HEK293T (cell line): ENCODE measurements at regions not wholly inside any gene's neighbourhood (a gene's known extent, or its start where the extent isn't known, plus 50 kb on each side); places are given as distances from the start of the nearest gene placed in this dataset.
"Not testable (repeated sequence)": the region's sequence is repeated elsewhere in the genome, so short reads cannot be mapped to it uniquely, and the experiment has no call there.

ENCODE experiments used
- CTCF ChIA-PET: fragments of 350-600 bp; formaldehyde crosslinking; extraction: SDS; loops from one replicate; lab custom pipeline; 2021; ENCODE audit warnings: antibody characterized with exemption, inconsistent platforms; lab: Yijun Ruan, JAX
- POLR2A ChIA-PET: fragments of 350-600 bp; formaldehyde crosslinking; extraction: SDS; loops from one replicate; lab custom pipeline; 2020; ENCODE audit warnings: antibody characterized with exemption, inconsistent platforms; lab: Yijun Ruan, JAX
- DNase-seq: peaks from one replicate; pipeline ENCODE4 v3.0.0; 2012; ENCODE audit warnings: mixed read lengths; ENCODE audit errors: extremely low spot score
- ARNT ChIP-seq: fragments of 450-650 bp; IDR thresholded peaks from 2 replicates; pipeline ENCODE4 v1.6.1; 2017; ENCODE audit warnings: mild to moderate bottlenecking
- BHLHE40 ChIP-seq: fragments of 450-650 bp; IDR thresholded peaks from 2 replicates; pipeline ENCODE4 v1.6.1; 2016; ENCODE audit warnings: mild to moderate bottlenecking, moderate library complexity, borderline replicate concordance
- CTBP1 ChIP-seq: fragments of 450-650 bp; IDR thresholded peaks from 2 replicates; pipeline ENCODE4 v1.6.1; 2016; ENCODE audit warnings: borderline replicate concordance
- ELF4 ChIP-seq: fragments of 450-650 bp; IDR thresholded peaks from 2 replicates; pipeline ENCODE4 v1.6.1; 2017; ENCODE audit warnings: antibody characterized with exemption
- FOXA1 ChIP-seq: fragments of 450-650 bp; IDR thresholded peaks from 2 replicates; pipeline ENCODE4 v1.6.1; 2016; ENCODE audit warnings: mild to moderate bottlenecking
- FOXK2 ChIP-seq: fragments of 450-650 bp; IDR thresholded peaks from 2 replicates; pipeline ENCODE4 v1.6.1; 2016; ENCODE audit warnings: mild to moderate bottlenecking
- FOXM1 ChIP-seq: fragments of 450-650 bp; IDR thresholded peaks from 2 replicates; pipeline ENCODE4 v1.6.1; 2017; ENCODE audit warnings: mild to moderate bottlenecking, borderline replicate concordance
- HDGF ChIP-seq: fragments of 450-650 bp; IDR thresholded peaks from 2 replicates; pipeline ENCODE4 v1.6.1; 2017; ENCODE audit warnings: antibody characterized with exemption, borderline replicate concordance
- L3MBTL2 ChIP-seq: fragments of 450-650 bp; conservative IDR thresholded peaks from 2 replicates; pipeline ENCODE4 v1.6.1; 2016; ENCODE audit warnings: mild to moderate bottlenecking
- LEF1 ChIP-seq: fragments of 450-650 bp; IDR thresholded peaks from 2 replicates; pipeline ENCODE4 v1.6.1; 2017; ENCODE audit warnings: mild to moderate bottlenecking, borderline replicate concordance
- NFRKB ChIP-seq: fragments of 450-650 bp; IDR thresholded peaks from 2 replicates; pipeline ENCODE4 v1.6.1; 2016; ENCODE audit warnings: mild to moderate bottlenecking, moderate library complexity
- SP1 ChIP-seq: fragments of 450-650 bp; IDR thresholded peaks from 2 replicates; pipeline ENCODE4 v1.6.1; 2017
- SUZ12 ChIP-seq: fragments of 450-650 bp; IDR thresholded peaks from 2 replicates; pipeline ENCODE4 v1.6.1; 2016; ENCODE audit warnings: mild to moderate bottlenecking
- TARDBP ChIP-seq: fragments of 450-650 bp; IDR thresholded peaks from 2 replicates; pipeline ENCODE4 v1.6.1; 2016
- ZNF384 ChIP-seq: fragments of 450-650 bp; IDR thresholded peaks from 2 replicates; pipeline ENCODE4 v1.6.1; 2016
- TF ChIP-seq, protein P1 (sequence below): fragments of 450-650 bp; IDR thresholded peaks from 2 replicates; pipeline ENCODE4 v1.6.1; 2016

DNA sequence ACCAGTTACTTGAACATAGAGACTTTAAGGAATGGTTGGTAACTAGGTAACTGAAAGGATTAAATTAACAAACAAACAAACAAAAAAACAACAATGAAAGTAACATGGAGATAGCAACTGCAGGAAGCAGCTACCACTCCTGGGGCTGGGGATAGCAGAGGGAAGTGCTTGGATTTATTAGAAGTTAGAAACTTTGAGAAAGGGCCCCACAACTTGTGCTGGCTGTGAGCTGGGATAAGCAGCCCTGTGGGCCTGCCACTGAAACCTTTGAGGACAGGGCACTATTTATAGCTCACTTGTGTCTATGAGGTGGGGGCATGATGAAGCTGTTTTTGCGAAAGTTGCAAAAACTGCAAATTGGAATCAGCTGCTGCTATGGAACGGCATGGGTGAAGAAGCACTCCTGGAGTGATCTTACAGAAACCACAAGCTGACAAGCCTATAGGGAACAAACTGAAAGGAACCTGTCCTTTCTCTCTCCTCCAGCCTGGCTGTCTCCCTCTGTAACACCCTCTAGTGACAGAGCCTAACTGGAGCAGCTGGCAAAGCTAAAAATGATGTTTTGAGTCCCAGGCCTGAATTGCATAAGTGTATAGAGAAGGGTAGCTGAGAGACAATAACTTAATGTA is 91.4 kb upstream of the RANBP6 start:
- CTCF ChIA-PET = interaction anchor here (0.7 kb wide), 1 partner anchor 79 kb away, joined by 3 read pairs; no protein-coding TSS in a partner anchor
- DNase-seq = peak; percentile 15
- POLR2A ChIA-PET = no interaction called here
- TF ChIP-seq FOXM1 (no peak), CTBP1 (no peak), L3MBTL2 (no peak), ARNT (no peak), ELF4 (no peak), TARDBP (no peak)
- TF ChIP-seq, protein P1, sequence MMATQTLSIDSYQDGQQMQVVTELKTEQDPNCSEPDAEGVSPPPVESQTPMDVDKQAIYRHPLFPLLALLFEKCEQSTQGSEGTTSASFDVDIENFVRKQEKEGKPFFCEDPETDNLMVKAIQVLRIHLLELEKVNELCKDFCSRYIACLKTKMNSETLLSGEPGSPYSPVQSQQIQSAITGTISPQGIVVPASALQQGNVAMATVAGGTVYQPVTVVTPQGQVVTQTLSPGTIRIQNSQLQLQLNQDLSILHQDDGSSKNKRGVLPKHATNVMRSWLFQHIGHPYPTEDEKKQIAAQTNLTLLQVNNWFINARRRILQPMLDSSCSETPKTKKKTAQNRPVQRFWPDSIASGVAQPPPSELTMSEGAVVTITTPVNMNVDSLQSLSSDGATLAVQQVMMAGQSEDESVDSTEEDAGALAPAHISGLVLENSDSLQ = no peak

DNA sequence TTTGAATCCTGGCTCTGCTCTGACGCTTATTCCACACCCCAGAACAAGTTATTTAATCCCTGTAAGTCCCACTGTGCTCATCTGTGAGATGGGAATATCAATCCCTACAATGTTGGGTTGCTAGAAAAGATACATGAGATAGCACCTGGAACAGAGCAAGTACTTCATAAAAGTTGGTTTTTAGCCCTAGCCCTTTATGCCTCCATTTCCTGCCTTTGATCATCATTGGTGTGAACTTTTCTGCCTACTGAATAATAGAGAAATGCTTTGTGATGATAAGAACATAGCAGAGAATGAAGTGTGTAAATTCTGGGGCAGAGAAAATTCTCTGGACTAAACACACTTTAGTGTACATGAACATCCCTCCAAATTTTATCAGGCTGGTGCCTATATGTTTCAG is 90.3 kb upstream of the RANBP6 start:
- TF ChIP-seq SUZ12 (no peak), BHLHE40 (no peak), FOXK2 (no peak), ARNT (no peak), ZNF384 (no peak), SP1 (no peak), ELF4 (no peak), LEF1 (no peak), FOXA1 (no peak), HDGF (no peak), TARDBP (no peak), L3MBTL2 (no peak), NFRKB (no peak), CTBP1 (no peak), FOXM1 (no peak)
- TF ChIP-seq, protein P1 = no peak
- ChIA-PET POLR2A (no interaction called here), CTCF (no interaction called here)

DNA sequence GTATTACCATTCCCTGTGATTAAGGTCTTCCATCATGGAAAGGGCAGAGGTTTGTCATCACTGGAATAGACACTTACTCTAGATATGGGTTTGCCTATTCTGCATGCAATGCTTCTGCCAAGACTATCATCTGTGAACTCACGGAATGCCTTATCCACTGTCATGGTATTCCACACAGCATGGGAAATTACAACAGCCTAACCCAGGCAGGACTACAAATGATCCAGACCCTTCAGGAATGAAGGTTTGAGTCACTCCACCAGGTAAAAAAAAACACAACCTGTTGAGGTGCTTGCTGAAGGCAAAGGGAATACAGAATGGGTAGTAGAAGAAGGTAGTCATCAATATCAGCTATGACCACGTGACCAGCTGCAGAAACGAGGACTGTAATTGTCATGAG is 89.0 kb upstream of the RANBP6 start:
- POLR2A ChIA-PET, DNase-seq, CTCF ChIA-PET: not testable (repeated sequence)

More for the DNA sequence above, 90.3 kb upstream of the RANBP6 start:
- DNase-seq = no peak

GRCh38 chr9:6103911-6104310 is 88.5 kb upstream of the RANBP6 start:
- DNase-seq, POLR2A ChIA-PET, CTCF ChIA-PET: not testable (repeated sequence)

- POLR2A ChIA-PET, CTCF ChIA-PET, DNase-seq: not testable (repeated sequence)
Observed at GRCh38 chr9:6102336-6102987, 87.0 kb upstream of the RANBP6 start.

DNA sequence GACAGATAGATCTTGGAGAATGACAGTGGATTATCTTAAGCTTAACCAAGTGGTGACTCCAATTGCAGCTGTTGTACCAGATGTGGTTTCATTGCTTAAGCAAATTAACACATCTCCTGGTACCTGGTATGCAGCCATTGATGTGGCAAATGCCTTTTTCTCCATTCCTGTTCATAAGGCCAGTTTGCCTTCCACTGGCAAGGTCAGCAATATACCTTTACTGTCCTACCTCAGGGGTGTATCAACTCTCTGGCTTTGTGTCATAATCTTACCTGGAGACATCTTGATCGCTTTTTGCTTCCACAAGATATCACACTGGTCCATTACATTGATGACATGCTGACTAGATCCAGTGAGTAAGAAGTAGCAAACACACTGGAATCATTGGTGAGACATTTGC is 86.3 kb upstream of the RANBP6 start:
- CTCF ChIA-PET, DNase-seq, POLR2A ChIA-PET: not testable (repeated sequence)

GRCh38 chr9:6099346-6099745 is 83.9 kb upstream of the RANBP6 start:
- DNase-seq, POLR2A ChIA-PET, CTCF ChIA-PET: not testable (repeated sequence)

DNA sequence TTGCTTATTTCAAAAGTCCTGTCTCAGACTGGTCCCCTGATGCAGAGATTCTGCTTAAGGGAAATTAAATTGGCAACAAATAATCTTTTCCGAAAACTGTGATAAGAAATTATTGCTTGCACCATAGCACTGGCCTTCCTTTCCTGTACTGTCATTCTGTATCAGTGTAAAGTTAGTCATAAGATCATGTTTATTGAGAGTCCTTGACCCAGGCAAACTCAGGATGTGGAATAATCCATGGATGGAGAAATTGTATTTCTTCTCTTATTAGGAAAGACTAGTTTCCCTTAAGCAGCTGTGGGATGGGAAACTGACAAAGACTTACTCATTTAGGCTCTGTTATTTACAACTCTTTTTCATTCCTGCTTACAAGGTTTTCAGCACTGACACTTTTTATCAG is 83.0 kb upstream of the RANBP6 start:
- no peak for DNase-seq
- TF ChIP-seq ARNT = no peak
- TF ChIP-seq TARDBP = no peak
- TF ChIP-seq LEF1 = no peak
- TF ChIP-seq FOXA1 = no peak
- TF ChIP-seq HDGF = no peak
- no peak for TF ChIP-seq BHLHE40
- TF ChIP-seq CTBP1 = no peak
- no peak for TF ChIP-seq SP1
- TF ChIP-seq ELF4 = no peak
- TF ChIP-seq SUZ12 = no peak
- no peak for TF ChIP-seq ZNF384
- TF ChIP-seq, protein P1 = no peak
- no peak for TF ChIP-seq FOXK2
- no peak for TF ChIP-seq FOXM1
- no peak for TF ChIP-seq L3MBTL2
- TF ChIP-seq NFRKB = no peak
- POLR2A ChIA-PET = no interaction called here
- CTCF ChIA-PET = no interaction called here
